GM18508 (cell line): ENCODE measurements at regions not wholly inside any gene's neighbourhood (a gene's known extent, or its start where the extent isn't known, plus 50 kb on each side); places are given as distances from the start of the nearest gene placed in this dataset.
"Not testable (repeated sequence)": the region's sequence is repeated elsewhere in the genome, so short reads cannot be mapped to it uniquely, and the experiment has no call there.

ENCODE experiments used
- ATAC-seq: cut with Tn5 transposase; IDR thresholded peaks from one replicate; pipeline ENCODE4 v1.9.1; 2021; ENCODE audit warnings: moderate number of reproducible peaks; ENCODE audit not compliant: insufficient read depth, unreplicated experiment

DNA sequence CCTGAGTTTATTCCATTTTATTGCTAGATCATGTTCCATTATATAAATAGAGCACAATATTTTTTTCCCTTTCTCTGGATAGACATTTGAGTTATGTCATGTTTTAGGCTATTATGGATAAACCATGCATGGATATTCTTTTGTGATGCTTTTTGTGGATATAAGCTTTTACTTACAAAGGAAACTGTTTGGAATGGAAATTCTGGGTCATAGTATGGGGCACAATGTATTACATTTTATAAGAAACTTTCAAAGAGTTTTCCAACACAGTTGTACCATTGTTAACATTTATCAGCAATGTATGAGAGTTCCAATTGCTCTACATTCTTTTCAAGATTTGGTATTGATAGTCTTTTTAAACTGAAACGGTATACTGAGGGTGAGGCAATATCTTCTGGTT lies 749.4 kb downstream of the SOCS6 start:
- no peak for ATAC-seq

DNA sequence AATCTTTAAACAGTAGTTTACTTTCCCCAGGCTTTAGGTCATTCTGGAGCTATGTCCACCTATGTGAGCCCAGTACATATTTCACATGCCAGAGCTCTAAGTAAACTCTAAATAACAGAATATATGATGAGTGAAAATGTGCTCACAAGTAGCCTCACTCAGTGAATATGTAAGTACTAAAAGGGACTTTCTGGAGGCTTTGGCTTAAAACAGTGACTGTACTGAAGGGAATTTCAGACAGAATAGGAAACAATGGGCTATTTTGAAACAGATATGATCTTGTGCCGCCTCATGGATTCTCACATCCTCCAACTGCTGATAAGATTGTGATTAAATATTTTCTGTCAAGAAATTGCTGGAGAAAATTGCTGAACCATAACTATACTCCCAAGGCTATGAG lies 747.9 kb downstream of the SOCS6 start:
- no peak for ATAC-seq

DNA sequence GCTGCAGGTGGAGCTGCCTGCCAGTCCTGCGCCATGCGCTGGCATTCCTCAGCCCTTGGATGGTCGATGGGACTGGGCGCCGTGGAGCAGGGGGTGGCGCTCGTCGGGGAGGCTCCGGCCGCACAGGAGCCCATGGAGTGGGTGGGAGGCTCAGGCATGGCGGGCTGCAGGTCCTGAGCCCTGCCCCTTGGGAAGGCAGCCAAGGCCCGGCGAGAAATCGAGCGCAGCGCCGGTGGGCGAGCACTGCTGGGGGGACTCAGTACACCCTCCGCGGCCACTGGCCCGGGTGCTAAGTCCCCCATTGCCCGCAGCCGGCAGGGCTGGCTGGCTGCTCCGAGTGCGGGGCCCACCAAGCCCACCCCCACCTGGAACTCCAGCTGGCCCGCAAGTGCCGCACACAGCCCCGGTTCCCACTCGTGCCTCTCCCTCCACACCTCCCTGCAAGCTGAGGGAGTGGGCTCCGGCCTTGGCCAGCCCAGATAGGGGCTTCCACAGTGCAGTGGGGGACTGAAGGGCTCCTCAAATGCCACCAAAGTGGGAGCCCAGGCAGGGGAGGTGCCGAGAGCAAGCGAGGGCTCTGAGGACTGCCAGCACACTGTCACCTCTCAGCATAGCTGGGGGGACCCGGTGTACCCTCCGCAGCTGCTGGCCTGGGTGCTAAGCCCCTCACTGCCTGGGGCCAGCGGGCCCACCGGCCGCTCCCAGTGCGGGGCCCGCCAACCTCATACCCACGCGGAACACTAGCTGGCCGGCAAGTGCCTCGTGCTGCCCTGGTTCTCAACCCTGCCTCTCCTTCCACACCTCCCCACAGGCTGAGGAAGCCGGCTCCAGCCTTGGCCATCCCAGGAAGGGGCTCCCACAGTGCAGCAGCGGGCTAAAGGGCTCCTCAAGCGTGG lies 742.7 kb downstream of the SOCS6 start:
- not testable (repeated sequence) for ATAC-seq

DNA sequence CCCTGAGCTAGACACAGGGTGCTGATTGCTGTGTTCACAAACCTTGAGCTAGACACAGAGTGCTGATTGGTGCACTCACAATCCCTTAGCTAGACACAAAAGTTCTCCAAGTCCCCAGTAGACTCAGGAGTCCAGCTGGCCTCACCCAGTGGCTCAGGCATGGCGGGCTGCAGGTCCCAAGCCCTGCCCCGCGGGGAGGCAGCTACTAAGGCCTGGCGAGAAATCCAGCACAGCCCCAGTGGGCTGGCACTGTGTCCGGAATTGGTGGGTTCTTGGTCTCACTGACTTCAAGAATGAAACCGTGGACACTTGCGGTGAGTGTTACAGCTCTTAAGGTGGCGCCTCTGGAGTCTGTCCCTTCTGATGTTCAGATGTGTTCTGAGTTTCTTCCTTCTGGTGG lies 741.2 kb downstream of the SOCS6 start:
- ATAC-seq = not testable (repeated sequence)

DNA sequence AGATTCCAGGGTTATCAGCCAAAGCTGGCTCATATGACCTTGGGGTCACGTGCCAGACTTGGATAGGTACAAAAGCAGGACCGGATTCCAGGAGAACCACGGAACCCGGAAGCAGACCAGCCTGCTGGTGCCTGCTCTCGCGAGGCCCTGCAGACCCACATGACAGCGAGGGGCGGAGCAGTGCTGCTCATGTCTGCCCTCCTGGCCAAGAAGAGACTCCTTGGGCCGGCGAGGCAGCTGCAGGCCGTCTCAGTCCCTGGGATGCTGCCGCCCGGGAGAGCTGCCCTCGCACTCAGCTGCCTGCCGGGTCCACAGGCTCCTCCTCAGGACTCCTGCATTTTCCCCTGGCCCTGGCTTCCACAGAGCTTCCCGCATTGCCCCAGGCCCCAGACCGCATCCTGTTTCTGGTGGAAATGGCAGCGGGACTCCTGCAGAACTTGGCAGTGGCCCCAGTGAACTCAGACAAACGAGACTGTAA lies 739.5 kb downstream of the SOCS6 start:
- no peak for ATAC-seq

DNA sequence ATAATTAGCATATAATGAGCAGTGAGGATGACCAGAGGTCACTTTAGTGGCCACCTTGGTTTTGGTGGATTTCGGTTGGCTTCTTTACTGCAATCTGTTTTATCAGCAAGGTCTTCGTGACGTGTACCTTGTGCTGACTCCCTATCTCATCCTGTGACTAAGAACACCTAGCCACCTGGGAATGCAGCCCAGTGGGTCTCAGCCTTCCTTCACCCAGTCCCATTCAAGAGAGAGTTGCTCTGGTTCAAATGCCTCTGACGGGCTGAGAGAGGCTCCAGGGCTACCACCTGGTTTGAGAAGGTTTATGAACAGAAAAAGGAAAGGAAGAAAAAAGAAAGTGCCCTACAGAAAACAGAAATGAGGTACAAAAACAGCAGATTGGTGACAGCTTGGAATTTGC lies 738.7 kb downstream of the SOCS6 start:
- no peak for ATAC-seq

DNA sequence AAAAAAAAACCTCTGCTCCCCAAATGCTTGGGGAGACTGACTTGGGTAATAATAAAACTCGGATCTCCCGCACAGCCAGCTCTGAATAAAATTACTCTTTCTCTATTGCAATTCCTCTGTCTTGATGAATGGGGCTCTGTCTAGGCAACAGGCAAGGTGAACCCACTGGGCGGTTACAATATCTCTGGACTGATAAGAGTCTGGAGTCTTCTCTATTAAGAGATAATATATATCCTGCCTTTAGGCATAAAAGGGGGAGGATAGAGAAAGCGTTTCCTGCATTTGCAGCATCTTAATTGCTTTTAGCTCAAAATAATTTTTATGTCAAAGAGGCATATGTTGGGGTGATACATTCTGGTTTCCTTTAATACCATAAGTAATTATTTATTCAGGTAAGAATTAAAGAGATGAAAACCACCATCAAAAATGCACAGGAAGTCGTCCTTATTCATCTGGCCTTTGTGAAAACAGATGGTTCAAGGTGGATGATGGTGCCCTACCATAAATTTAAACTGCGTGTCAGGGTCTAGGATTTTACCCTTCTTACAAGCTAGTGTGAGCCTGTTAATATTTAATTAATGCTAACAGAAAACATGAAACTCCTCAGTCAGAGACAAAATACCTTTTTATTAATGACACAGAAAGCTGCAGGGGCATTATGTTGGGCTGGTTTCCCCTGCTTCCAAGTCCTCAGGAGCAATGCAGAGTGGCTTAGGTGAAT lies 736.8 kb downstream of the SOCS6 start:
- ATAC-seq = no peak

DNA sequence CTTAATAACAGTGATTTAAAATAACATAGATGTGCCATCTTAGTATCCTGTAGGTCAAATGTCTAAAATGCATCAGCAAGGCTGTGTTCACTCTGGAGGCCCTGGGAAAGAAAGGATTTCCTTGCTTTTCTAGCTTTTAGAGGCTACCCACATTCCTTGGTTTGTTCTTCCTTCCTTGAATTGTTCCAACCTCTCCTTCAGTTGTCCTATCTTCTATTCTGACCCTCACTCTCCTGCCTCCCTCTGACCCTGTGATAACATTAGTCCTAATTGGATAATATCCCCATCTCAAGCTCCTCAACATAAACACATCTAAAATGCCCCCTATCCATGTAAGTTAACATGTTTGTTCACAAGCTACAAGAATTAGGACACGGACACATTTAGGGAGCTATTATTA lies 733.5 kb downstream of the SOCS6 start:
- no peak for ATAC-seq

DNA sequence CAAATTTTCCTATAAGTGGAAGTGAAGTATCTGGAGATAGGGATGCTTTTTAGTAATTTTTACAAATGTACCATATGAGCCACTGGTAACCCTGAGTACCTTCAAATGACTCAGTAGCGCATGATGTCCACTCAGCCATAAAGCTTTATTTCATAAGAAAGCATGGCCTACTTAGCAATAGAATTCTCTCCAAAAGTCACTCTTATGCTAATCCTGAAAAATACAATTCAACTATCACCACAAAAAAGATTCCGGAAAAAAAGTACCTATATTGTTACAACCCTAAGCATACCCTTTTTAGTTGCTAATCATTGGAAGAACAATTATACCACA lies 732.2 kb downstream of the SOCS6 start:
- no peak for ATAC-seq

DNA sequence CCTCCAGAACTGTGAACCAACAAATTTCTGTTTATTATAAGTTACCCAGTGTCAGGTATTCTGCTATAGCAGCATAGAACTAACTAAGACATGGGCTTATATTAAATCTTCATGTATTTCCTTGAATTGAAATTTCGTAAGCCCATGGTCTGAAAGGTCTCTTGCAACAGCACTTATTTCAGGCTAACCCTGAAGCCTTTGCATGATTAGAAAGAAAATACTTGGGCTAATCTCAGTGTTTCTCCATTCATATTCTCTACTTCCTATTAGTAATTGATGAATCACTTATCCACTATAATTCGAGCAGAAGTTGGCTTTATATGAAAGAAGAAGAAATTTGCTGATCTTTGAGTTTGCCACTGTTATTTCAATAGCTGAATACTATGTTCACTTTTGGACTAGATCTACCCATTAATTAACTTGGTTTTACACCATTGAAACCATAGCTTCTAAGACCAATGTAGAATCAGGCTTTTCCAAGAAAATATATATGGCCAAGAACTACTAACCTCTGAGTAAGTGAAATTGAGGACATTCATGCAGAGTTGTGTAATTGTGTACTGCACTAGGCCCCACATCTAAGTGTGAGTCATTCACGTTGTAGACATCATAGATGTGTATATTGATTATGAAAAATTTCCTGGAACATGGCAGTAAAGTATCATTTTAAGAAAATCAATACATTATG lies 731.6 kb downstream of the SOCS6 start:
- no peak for ATAC-seq

DNA sequence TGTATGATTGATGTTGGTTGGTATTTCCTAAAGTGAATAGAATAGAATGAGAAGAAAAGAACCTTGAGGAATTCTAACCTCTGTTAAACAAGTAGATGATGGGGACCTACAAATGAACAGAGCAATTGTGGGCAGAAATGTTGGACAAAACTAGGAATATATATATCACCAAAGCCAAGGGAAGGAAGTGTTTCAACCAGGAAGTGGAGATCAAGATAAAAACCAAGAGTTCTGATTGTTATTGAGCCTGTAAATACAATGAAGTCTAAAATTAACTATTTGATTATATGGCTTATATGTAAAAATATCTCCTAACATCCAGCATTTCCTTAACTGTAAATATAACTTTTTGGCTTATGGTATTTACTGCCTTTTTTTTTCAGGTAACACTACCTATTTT lies 730.0 kb downstream of the SOCS6 start:
- no peak for ATAC-seq

DNA sequence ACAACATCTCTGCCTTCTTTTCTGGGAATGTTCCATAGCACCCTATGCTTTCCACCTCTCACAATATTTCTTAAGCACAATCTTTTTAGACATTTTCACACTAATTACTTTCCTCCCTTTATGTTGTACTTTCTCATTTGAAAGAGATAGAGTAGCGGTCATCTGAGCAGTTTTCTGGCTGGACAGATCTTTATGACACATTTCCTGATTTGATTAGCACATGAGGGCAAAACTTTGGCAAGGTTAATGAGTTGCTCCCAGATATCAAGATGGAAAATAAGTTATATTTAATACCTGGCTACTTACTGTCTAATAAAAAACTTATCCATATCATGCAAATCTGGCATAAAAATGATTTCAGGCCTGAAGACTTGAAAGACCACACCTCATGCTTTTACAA lies 723.9 kb downstream of the SOCS6 start:
- no peak for ATAC-seq

DNA sequence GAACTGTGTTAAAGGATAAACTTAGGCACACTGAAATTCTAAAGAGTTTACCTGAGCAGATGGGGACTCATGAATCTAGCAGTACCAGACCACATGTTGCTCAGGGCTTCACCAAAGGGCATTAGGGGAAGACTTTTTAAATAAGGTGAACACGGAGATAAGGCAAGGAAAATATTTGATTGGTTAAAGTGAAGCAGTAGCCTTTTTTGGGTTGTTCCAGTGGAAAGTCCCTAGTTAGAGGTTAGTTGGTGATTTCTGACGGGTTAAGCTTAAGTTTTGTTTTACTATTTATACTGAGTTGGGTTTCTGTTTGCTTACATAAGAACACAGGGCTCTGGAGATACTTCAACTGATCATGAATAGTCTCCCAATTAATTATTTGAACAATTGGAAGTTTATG lies 722.5 kb downstream of the SOCS6 start:
- ATAC-seq = peak; percentile 76

DNA sequence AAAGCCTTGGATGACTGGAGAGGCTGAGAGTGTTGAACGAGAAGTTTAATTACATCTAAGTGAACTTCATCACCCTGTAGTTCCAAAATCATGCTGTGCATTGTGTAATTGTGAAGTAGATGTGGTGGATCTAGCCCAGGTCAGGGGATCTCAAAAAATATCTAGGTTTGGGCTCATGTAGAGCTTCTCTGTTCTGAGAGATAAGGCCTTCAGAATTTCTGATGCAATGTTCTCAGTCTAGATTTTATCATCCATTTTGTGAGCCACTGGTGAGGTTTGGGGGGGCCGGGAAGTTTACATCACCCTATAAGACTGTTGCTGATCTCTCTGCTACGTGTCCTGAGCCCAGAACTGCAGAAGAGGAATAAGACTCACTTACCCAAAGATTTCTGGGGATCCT lies 719.4 kb downstream of the SOCS6 start:
- no peak for ATAC-seq

DNA sequence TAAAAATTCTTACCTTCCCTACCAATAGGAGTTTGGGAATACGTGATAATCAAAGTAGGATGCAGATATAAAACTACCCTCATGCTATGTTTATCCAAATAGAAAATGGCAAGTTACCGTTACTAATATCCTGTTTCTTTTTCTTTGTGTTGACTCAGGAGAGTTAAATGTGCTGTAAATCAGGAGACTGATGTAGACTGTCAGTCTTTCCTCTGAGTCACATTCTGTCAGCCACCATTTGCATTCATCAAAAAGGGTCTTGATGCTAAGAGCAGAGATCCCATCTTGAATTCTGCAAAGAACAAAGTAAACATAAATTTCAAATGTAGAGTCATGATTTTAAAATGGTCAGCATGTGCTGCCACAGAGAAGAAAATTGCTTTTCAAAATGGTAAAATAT lies 712.8 kb downstream of the SOCS6 start:
- ATAC-seq = no peak

DNA sequence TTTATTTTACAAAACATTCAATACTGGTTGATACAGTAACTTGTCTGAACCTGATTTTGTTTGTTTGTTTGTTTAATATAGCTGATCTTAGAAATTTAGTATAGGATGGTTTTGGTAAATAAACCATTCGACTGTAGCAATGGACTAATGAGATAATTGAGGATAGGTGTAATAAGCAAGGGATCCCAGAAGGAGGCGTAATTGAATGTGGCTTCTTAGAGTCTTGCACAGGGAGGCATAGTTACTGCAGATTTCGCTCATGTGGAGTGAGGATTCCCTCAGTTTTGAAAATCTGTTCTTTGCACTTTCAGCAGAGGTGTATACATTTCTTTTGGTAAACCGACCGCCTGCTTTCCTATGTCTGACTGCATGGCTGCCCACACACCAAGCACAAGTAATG lies 709.6 kb downstream of the SOCS6 start:
- ATAC-seq = no peak

DNA sequence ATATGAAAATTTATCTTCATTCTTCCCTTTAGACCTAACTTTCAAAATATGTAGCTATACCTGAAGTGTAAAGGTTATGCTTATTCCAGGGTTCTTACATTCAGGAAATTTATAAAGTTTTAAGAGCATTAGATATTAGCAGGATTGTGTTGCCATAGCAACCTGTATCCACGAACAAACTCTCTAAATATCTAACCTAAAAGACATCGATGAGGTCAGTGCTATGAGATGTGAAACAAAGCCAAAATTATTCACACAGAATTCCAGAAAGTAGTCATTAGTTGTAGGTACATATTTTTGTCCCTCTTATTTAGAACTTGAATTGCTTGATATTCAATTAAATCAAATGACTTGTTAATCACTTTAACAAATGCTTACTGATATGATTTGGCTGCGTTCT lies 705.3 kb downstream of the SOCS6 start:
- no peak for ATAC-seq

DNA sequence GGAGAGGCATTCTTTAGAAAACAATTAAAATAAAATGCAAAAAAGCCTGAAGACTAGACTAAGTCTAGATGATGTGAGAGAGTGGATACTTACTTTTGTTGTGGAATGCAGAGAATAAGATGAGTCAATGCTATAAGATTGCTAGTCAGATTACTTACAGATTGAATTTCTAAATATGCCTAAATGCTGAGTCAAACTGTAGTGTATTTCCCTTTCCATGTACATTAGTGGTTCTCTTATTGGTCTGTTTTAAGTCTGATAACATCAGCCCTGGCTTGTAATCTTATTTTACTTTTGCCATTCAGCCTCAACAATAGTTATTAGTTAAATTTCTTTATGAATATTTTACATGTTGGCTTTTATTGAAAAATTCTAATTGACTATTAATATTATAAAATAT lies 702.7 kb downstream of the SOCS6 start:
- ATAC-seq = no peak

DNA sequence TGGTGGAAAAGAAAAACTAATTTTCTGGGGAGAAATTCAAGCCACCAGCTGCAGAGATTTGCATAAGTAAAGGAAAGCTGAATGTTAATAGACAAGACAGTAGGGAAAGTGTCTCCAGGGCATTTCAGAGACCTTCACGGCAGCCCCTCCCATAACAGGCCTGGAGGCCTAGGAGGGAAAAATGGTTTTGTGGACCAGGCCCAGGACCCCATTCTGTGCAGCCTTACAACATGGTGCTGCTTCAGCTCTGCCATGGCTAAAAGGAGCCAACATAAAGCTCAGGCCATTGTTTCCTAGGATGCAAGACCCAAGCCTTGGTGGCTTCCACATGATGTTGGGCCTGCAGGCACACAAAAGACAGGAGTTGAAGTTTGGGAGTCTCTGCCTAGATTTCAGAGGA lies 697.1 kb downstream of the SOCS6 start:
- ATAC-seq = no peak

DNA sequence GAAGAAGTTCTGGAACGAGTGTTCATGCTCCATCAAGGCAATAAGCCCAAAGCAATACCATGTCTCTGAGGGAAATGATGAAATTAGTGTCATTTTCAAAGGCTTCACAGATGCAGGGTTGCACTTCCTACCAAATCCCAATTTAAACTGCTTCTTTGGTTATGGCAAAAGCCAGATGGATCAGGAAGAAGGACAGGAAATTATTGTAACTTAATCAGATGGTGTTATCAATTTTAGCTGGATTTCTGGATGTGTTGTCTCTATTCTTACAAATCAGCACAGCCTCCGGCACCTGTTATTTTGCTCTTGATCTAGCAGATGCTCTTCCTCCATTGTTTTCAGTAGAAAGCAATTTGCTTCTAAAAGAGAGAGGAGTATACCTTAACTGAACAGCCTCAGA lies 693.4 kb downstream of the SOCS6 start:
- no peak for ATAC-seq
